WTC11 (cell line): ENCODE measurements at regions not wholly inside any gene's neighbourhood (a gene's known extent, or its start where the extent isn't known, plus 50 kb on each side); places are given as distances from the start of the nearest gene placed in this dataset.

ENCODE experiments used
- ATAC-seq: fragments of 200-7000 bp; cut with Tn5 transposase; 2 replicates; pipeline ENCODE4 v1.10.0; 2021; ENCODE audit warnings: mild to moderate bottlenecking, moderate library complexity
- CTCF ChIA-PET: fragments of 300-600 bp; sonication (Branson Sonifier 250); formaldehyde crosslinking; loops from one replicate; lab custom pipeline; 2021; ENCODE audit warnings: antibody characterized with exemption; lab: Charles Lee
- POLR2A ChIA-PET: fragments of 350-600 bp; sonication (Branson Sonifier 250); formaldehyde crosslinking; loops from one replicate; lab custom pipeline; 2021; ENCODE audit warnings: antibody characterized with exemption; lab: Charles Lee
- DNase-seq: peaks from one replicate; pipeline ENCODE4 v3.0.0; 2021; ENCODE audit warnings: low spot score
- H3K27ac Mint-ChIP-seq: 2 replicates; pipeline ENCODE4 v1.8.0; 2021; ENCODE audit warnings: mixed read lengths
- H3K27me3 Mint-ChIP-seq: 2 replicates; pipeline ENCODE4 v1.8.0; 2021; ENCODE audit warnings: low read depth, mild to moderate bottlenecking, moderate library complexity, mixed read lengths
- H3K36me3 Mint-ChIP-seq: 2 replicates; pipeline ENCODE4 v1.8.0; 2021; ENCODE audit warnings: mixed read lengths
- H3K4me1 Mint-ChIP-seq: 2 replicates; pipeline ENCODE4 v1.8.0; 2022; ENCODE audit warnings: mixed read lengths
- H3K4me3 Mint-ChIP-seq: 2 replicates; pipeline ENCODE4 v1.8.0; 2021; ENCODE audit warnings: mild to moderate bottlenecking, moderate library complexity, mixed read lengths
- H3K9me3 Mint-ChIP-seq: 2 replicates; pipeline ENCODE4 v1.8.0; 2021; ENCODE audit warnings: mixed read lengths
- AR ChIP-seq: fragments of 250-450 bp; sonication (Bioruptor Pico); IDR thresholded peaks from 2 replicates; pipeline ENCODE4 v1.9.0; 2021; ENCODE audit warnings: mild to moderate bottlenecking
- ATF2 ChIP-seq: sonication (generic); formaldehyde crosslinking; IDR thresholded peaks from 2 replicates; pipeline ENCODE4 v1.8.1; 2022; ENCODE audit warnings: low read depth, missing genetic modification reagents, borderline replicate concordance
- E2F4 ChIP-seq: sonication (generic); formaldehyde crosslinking; IDR thresholded peaks from 2 replicates; pipeline ENCODE4 v1.8.1; 2022; ENCODE audit warnings: low read depth, mild to moderate bottlenecking, moderate library complexity, missing genetic modification reagents, borderline replicate concordance
- EMX1 ChIP-seq: fragments of 250-450 bp; sonication (Bioruptor Pico); IDR thresholded peaks from 2 replicates; pipeline ENCODE4 v1.8.0; 2021; ENCODE audit warnings: mild to moderate bottlenecking
- ERG ChIP-seq: fragments of 250-450 bp; sonication (Bioruptor Pico); IDR thresholded peaks from 2 replicates; pipeline ENCODE4 v1.8.0; 2021; ENCODE audit warnings: mild to moderate bottlenecking
- HMGA2 ChIP-seq: fragments of 250-450 bp; sonication (Bioruptor Pico); IDR thresholded peaks from 2 replicates; pipeline ENCODE4 v1.4.0; 2021; ENCODE audit warnings: mild to moderate bottlenecking, moderate library complexity
- IRF1 ChIP-seq: sonication (generic); formaldehyde crosslinking; IDR thresholded peaks from 2 replicates; pipeline ENCODE4 v1.8.0; 2023; ENCODE audit warnings: missing genetic modification reagents
- MLX ChIP-seq: sonication (generic); formaldehyde crosslinking; IDR thresholded peaks from 2 replicates; pipeline ENCODE4 v1.8.1; 2023; ENCODE audit warnings: mild to moderate bottlenecking, missing genetic modification reagents, moderate library complexity
- MXD4 ChIP-seq: fragments of 250-450 bp; sonication (Bioruptor Pico); IDR thresholded peaks from 2 replicates; pipeline ENCODE4 v1.8.0; 2021; ENCODE audit warnings: mild to moderate bottlenecking, moderate library complexity, borderline replicate concordance
- NR1H2 ChIP-seq: sonication (generic); formaldehyde crosslinking; IDR thresholded peaks from 2 replicates; pipeline ENCODE4 v1.9.0; 2021; ENCODE audit warnings: mild to moderate bottlenecking, moderate library complexity, missing genetic modification reagents
- NR3C1 ChIP-seq: sonication (generic); formaldehyde crosslinking; conservative IDR thresholded peaks from 2 replicates; pipeline ENCODE4 v1.8.1; 2023; ENCODE audit warnings: low read depth, mild to moderate bottlenecking, missing genetic modification reagents
- TEAD4 ChIP-seq: sonication (generic); formaldehyde crosslinking; IDR thresholded peaks from 2 replicates; pipeline ENCODE4 v1.8.0; 2022; ENCODE audit warnings: mild to moderate bottlenecking, missing genetic modification reagents
- USF2 ChIP-seq: sonication (generic); formaldehyde crosslinking; IDR thresholded peaks from 2 replicates; pipeline ENCODE4 v1.8.1; 2023; ENCODE audit warnings: mild to moderate bottlenecking, missing genetic modification reagents, moderate library complexity
- ZNF416 ChIP-seq: fragments of 250-450 bp; sonication (Bioruptor Pico); IDR thresholded peaks from 2 replicates; pipeline ENCODE4 v1.9.0; 2021; ENCODE audit warnings: mild to moderate bottlenecking, inconsistent platforms
- ZNF423 ChIP-seq: fragments of 250-450 bp; sonication (Bioruptor Pico); IDR thresholded peaks from 2 replicates; pipeline ENCODE4 v2.1.2; 2022; ENCODE audit warnings: mild to moderate bottlenecking, moderate library complexity
- ZNF532 ChIP-seq: fragments of 250-450 bp; sonication (Bioruptor Pico); IDR thresholded peaks from 2 replicates; pipeline ENCODE4 v1.9.0; 2021; ENCODE audit warnings: mild to moderate bottlenecking, borderline replicate concordance

GRCh38 chr16:59920054-59920453 lies 1185.9 kb upstream of the GOT2 start:
- Mint-ChIP-seq H3K9me3 (peaks cover 15% of the 10 kb centered on the region), H3K4me3 (no peak overlapping the region), H3K36me3 (no peaks in the 10 kb centered on the region), H3K4me1 (peaks cover 3% of the 10 kb centered on the region), H3K27ac (no peak overlapping the region), H3K27me3 (no peaks in the 10 kb centered on the region)
- TF ChIP-seq ZNF532 (CRISPR knock-in tag) (no peak), E2F4 (CRISPR knock-in tag) (no peak), MXD4 (no peak), ATF2 (CRISPR knock-in tag) (no peak), EMX1 (CRISPR knock-in tag) (no peak), ZNF423 (CRISPR knock-in tag) (no peak), TEAD4 (CRISPR knock-in tag) (no peak), NR1H2 (no peak)
- no peak for DNase-seq
- POLR2A ChIA-PET = interaction anchor here (0.5 kb wide), 1 partner anchor 241 kb away, joined by 5 read pairs; no protein-coding TSS in a partner anchor
- CTCF ChIA-PET = no interaction called here
- no peak for ATAC-seq

- Mint-ChIP-seq H3K9me3 (no peaks in the 10 kb centered on the region), H3K4me3 (no peak overlapping the region), H3K27ac (no peak overlapping the region), H3K4me1 (peaks cover 23% of the 10 kb centered on the region), H3K36me3 (no peaks in the 10 kb centered on the region), H3K27me3 (no peaks in the 10 kb centered on the region)
- ATAC-seq (no peak), DNase-seq (no peak)
- POLR2A ChIA-PET = no interaction called here
- CTCF ChIA-PET = no interaction called here
- TF ChIP-seq AR (CRISPR knock-in tag) = no peak
- TF ChIP-seq IRF1 (CRISPR knock-in tag) = no peak
- no peak for TF ChIP-seq ZNF532 (CRISPR knock-in tag)
- no peak for TF ChIP-seq ZNF416
- TF ChIP-seq HMGA2 (CRISPR knock-in tag) = no peak
- no peak for TF ChIP-seq USF2 (CRISPR knock-in tag)
- TF ChIP-seq NR3C1 (CRISPR knock-in tag) = no peak
- TF ChIP-seq ERG = no peak
- no peak for TF ChIP-seq MLX (CRISPR knock-in tag)
Observed at GRCh38 chr16:59913666-59914065, 1179.5 kb upstream of the GOT2 start.
